Endothelial cell (in vitro differentiated cells): ENCODE measurements at regions not wholly inside any gene's neighbourhood (a gene's known extent, or its start where the extent isn't known, plus 50 kb on each side); places are given as distances from the start of the nearest gene placed in this dataset.

Experiments used
- DNase-seq: peaks from one replicate; pipeline ENCODE4 v3.0.0; 2021; ENCODE audit warnings: low spot score
- H3K27ac Mint-ChIP-seq: one replicate; pipeline ENCODE4 v1.8.0; 2021; ENCODE audit warnings: mixed read lengths, inconsistent platforms; ENCODE audit not compliant: unreplicated experiment
- H3K27me3 Mint-ChIP-seq: one replicate; pipeline ENCODE4 v1.8.0; 2021; ENCODE audit warnings: mild to moderate bottlenecking, moderate library complexity, mixed read lengths, inconsistent platforms; ENCODE audit not compliant: unreplicated experiment
- H3K36me3 Mint-ChIP-seq: one replicate; pipeline ENCODE4 v1.8.0; 2021; ENCODE audit warnings: mild to moderate bottlenecking, low read depth, mixed read lengths, inconsistent platforms; ENCODE audit not compliant: unreplicated experiment
- H3K4me1 Mint-ChIP-seq: one replicate; pipeline ENCODE4 v1.8.0; 2021; ENCODE audit warnings: mild to moderate bottlenecking, mixed read lengths, inconsistent platforms; ENCODE audit not compliant: unreplicated experiment
- H3K4me3 Mint-ChIP-seq: one replicate; pipeline ENCODE4 v1.8.0; 2021; ENCODE audit warnings: mild to moderate bottlenecking, mixed read lengths, inconsistent platforms; ENCODE audit not compliant: unreplicated experiment
- H3K9me3 Mint-ChIP-seq: one replicate; pipeline ENCODE4 v1.8.0; 2021; ENCODE audit warnings: mixed read lengths, inconsistent platforms; ENCODE audit not compliant: unreplicated experiment
- CTCF ChIP-seq: fragments of 200-600 bp; sonication (generic); IDR thresholded peaks from one replicate; pipeline ENCODE4 v1.5.0; 2021; ENCODE audit warnings: antibody characterized with exemption; ENCODE audit not compliant: unreplicated experiment

GRCh38 chr10:88159127-88159829, 295.9 kb downstream of the PTEN start:
- no peak for TF ChIP-seq CTCF
- DNase-seq = no peak
- peaks cover 3% of the 10 kb centered on the region for H3K27me3 Mint-ChIP-seq
- H3K27ac Mint-ChIP-seq = no peak overlapping the region
- H3K4me3 Mint-ChIP-seq = no peak overlapping the region
- H3K9me3 Mint-ChIP-seq = no peaks in the 10 kb centered on the region
- peaks cover 20% of the 10 kb centered on the region for H3K4me1 Mint-ChIP-seq
- no peaks in the 10 kb centered on the region for H3K36me3 Mint-ChIP-seq

GRCh38 chr10:88161070-88161469, 297.6 kb downstream of the PTEN start:
- H3K4me3 Mint-ChIP-seq = no peak overlapping the region
- H3K27ac Mint-ChIP-seq = no peak overlapping the region
- DNase-seq = no peak
- TF ChIP-seq CTCF = no peak
- H3K4me1 Mint-ChIP-seq = peaks cover 20% of the 10 kb centered on the region
- no peaks in the 10 kb centered on the region for H3K9me3 Mint-ChIP-seq
- H3K36me3 Mint-ChIP-seq = no peaks in the 10 kb centered on the region
- peaks cover 3% of the 10 kb centered on the region for H3K27me3 Mint-ChIP-seq

- no peak for DNase-seq
- no peak for TF ChIP-seq CTCF
- Mint-ChIP-seq H3K9me3 (no peaks in the 10 kb centered on the region), H3K4me1 (peaks cover 20% of the 10 kb centered on the region), H3K27ac (no peak overlapping the region), H3K27me3 (peaks cover 3% of the 10 kb centered on the region), H3K36me3 (no peaks in the 10 kb centered on the region), H3K4me3 (no peak overlapping the region)
Observed at GRCh38 chr10:88161756-88162155, 298.3 kb downstream of the PTEN start.

- no peaks in the 10 kb centered on the region for H3K9me3 Mint-ChIP-seq
- no peak for TF ChIP-seq CTCF
- no peak overlapping the region for H3K27ac Mint-ChIP-seq
- H3K4me1 Mint-ChIP-seq = peaks cover 15% of the 10 kb centered on the region
- H3K27me3 Mint-ChIP-seq = peaks cover 3% of the 10 kb centered on the region
- H3K4me3 Mint-ChIP-seq = no peak overlapping the region
- DNase-seq = no peak
- H3K36me3 Mint-ChIP-seq = no peaks in the 10 kb centered on the region
Observed at GRCh38 chr10:88162852-88163251, 299.4 kb downstream of the PTEN start.

GRCh38 chr10:88163572-88163971, 300.1 kb downstream of the PTEN start:
- no peak overlapping the region for H3K4me3 Mint-ChIP-seq
- H3K36me3 Mint-ChIP-seq = no peaks in the 10 kb centered on the region
- no peak for DNase-seq
- no peak overlapping the region for H3K27ac Mint-ChIP-seq
- peaks cover 8% of the 10 kb centered on the region for H3K4me1 Mint-ChIP-seq
- H3K27me3 Mint-ChIP-seq = peaks cover 3% of the 10 kb centered on the region
- H3K9me3 Mint-ChIP-seq = no peaks in the 10 kb centered on the region
- no peak for TF ChIP-seq CTCF
